Prostate gland (tissue), 2 donors: ENCODE measurements at regions not wholly inside any gene's neighbourhood (a gene's known extent, or its start where the extent isn't known, plus 50 kb on each side); places are given as distances from the start of the nearest gene placed in this dataset.
"Not testable (repeated sequence)": the region's sequence is repeated elsewhere in the genome, so short reads cannot be mapped to it uniquely, and the experiment has no call there.

Experiments used
- DNase-seq: peaks from one replicate; pipeline ENCODE4 v3.0.0-alpha.2; 2019; ENCODE audit warnings: low spot score
- H3K27ac ChIP-seq, 2 donors: fragments of 200-600 bp; sonication (generic); 2 replicates each; pipeline ENCODE4 v1.5.1; 2017 to 2019
- H3K27me3 ChIP-seq: fragments of 200-600 bp; sonication (generic); replicated peaks from 2 replicates; pipeline ENCODE4 v1.5.1; 2019; ENCODE audit not compliant: insufficient read depth
- H3K36me3 ChIP-seq, 2 donors: fragments of 200-600 bp; sonication (generic); 1 replicate in 1 of 2; 2 replicates in 1 of 2; pipeline versions ENCODE4 v1.5.1 to v1.8.1; 2017 to 2019
- H3K4me1 ChIP-seq: fragments of 200-600 bp; sonication (generic); replicated peaks from 2 replicates; pipeline ENCODE4 v1.5.1; 2019
- H3K4me3 ChIP-seq, 2 donors: fragments of 200-600 bp; sonication (generic); 2 replicates each; pipeline ENCODE4 v1.5.1; 2017 to 2019
- H3K9me3 ChIP-seq: fragments of 200-600 bp; sonication (generic); 2 replicates; pipeline ENCODE4 v1.5.1; 2017
- POLR2A ChIP-seq: fragments of 450-650 bp; IDR thresholded peaks from one replicate; pipeline ENCODE4 v1.6.1; 2016; ENCODE audit warnings: antibody characterized with exemption, mild to moderate bottlenecking
- POLR2AphosphoS5 ChIP-seq: sonication (generic); formaldehyde crosslinking; IDR thresholded peaks from one replicate; pipeline ENCODE4 v1.6.1; 2017; ENCODE audit warnings: antibody characterized with exemption
- WGBS: methylation state at CpG from one replicate; pipeline ENCODE4 v1.1.5; 2018; 5-methylcytosine and 5-hydroxymethylcytosine counted together
- intact Hi-C: fragments of 100-400 bp; cut with DNase I; formaldehyde crosslinking; loops from one replicate; pipeline ENCODE4 v1.14.2; 2022
- TF ChIP-seq, protein P1 (sequence below), 4 experiments: fragments of 200-600 bp in 2 of 4; fragments of 450-650 bp in 2 of 4; sonication (generic) in 2 of 4; IDR thresholded peaks; 1 replicate in 3 of 4; 2 replicates in 1 of 4; pipeline ENCODE4 v1.5.1; 2016 to 2019; ENCODE audit warnings: antibody characterized with exemption in 4 of 4, mild to moderate bottlenecking in 2 of 4, moderate library complexity in 2 of 4

DNA sequence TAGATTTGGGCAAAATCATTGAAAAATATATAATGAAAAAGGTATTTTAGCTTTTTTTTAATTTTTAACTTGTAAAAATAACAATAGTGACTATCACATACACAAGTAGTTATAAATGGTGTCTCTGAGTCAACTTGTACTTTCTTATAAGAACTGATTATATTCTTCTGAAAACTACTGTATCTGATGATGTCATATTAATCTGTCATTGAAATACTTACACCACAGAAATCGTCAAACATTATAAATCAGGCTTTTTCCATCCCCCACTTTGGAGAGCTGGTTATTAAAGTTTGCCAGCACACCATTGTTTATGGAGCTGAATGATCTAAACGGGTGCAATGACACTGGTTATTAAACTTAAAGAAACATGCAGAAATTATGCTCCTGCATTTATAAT is 1259.6 kb upstream of the CNTN5 start:
- Histone ChIP-seq H3K4me1 (no peaks in the 10 kb centered on the region), H3K27me3 (no peaks in the 10 kb centered on the region), H3K9me3 (no peaks in the 10 kb centered on the region), H3K4me3 (no peak overlapping the region), H3K27ac (no peak overlapping the region), H3K36me3 (no peaks in the 10 kb centered on the region)
- intact Hi-C loops, result no loop called here
- TF ChIP-seq POLR2A, result no peak
- TF ChIP-seq, protein P1, sequence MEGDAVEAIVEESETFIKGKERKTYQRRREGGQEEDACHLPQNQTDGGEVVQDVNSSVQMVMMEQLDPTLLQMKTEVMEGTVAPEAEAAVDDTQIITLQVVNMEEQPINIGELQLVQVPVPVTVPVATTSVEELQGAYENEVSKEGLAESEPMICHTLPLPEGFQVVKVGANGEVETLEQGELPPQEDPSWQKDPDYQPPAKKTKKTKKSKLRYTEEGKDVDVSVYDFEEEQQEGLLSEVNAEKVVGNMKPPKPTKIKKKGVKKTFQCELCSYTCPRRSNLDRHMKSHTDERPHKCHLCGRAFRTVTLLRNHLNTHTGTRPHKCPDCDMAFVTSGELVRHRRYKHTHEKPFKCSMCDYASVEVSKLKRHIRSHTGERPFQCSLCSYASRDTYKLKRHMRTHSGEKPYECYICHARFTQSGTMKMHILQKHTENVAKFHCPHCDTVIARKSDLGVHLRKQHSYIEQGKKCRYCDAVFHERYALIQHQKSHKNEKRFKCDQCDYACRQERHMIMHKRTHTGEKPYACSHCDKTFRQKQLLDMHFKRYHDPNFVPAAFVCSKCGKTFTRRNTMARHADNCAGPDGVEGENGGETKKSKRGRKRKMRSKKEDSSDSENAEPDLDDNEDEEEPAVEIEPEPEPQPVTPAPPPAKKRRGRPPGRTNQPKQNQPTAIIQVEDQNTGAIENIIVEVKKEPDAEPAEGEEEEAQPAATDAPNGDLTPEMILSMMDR (IDR thresholded peaks at IDR 0.05), result no peak
- TF ChIP-seq POLR2AphosphoS5, result no peak
- no peak for DNase-seq
- WGBS, result 19% methylated on average over 2 of the region's 2 CpGs

DNA sequence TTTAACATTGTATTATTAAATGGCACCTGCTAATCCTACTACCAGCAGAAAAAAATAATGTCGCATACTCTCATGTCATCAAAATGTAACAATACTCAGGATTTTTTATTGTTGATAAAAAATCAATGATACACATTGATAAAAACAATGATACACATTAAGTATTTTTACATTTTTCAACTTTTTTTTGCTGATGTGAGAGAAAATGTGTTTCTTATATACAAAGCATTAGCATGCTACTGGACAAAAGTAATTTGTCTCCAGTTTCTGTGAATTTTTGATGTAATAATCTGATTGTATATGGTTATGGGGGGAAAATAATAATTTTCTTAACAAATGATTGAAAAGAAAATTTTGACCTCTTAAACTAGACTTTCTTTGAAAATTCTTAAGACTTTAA is 1256.6 kb upstream of the CNTN5 start:
- Histone ChIP-seq H3K4me1 (no peaks in the 10 kb centered on the region), H3K4me3 (no peak overlapping the region), H3K36me3 (no peaks in the 10 kb centered on the region), H3K27me3 (no peaks in the 10 kb centered on the region), H3K27ac (no peak overlapping the region), H3K9me3 (no peaks in the 10 kb centered on the region)
- intact Hi-C loops, result no loop called here
- TF ChIP-seq POLR2A, result no peak
- 100% methylated on average over 1 of the region's 1 CpG for WGBS
- no peak for DNase-seq

DNA sequence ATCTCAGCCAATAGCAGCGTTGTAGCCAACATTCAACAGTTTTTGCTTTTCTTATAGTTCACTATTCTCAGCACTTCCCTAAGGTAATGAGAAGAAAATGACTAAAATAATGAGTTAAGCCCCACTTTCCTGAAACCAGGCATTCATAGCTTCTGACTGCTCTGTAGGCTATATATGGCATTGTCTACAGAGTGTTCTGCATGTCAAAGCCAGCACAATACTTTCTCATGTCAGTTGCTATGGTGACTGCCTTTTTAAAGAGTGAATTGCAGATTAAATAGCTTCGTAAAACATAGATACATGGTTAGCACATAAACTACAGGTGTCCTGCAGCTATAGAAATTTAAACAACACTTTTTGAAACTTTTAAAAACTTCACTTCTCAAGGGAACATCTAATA is 1256.1 kb upstream of the CNTN5 start:
- no peak for TF ChIP-seq POLR2A
- H3K9me3 ChIP-seq, result no peaks in the 10 kb centered on the region
- H3K36me3 ChIP-seq, result no peaks in the 10 kb centered on the region
- H3K27me3 ChIP-seq, result no peaks in the 10 kb centered on the region
- no peak overlapping the region for H3K27ac ChIP-seq
- WGBS, result 53% methylated on average over 2 of the region's 2 CpGs
- H3K4me3 ChIP-seq, result no peak overlapping the region
- intact Hi-C loops, result no loop called here
- DNase-seq, result no peak
- H3K4me1 ChIP-seq, result no peaks in the 10 kb centered on the region

DNA sequence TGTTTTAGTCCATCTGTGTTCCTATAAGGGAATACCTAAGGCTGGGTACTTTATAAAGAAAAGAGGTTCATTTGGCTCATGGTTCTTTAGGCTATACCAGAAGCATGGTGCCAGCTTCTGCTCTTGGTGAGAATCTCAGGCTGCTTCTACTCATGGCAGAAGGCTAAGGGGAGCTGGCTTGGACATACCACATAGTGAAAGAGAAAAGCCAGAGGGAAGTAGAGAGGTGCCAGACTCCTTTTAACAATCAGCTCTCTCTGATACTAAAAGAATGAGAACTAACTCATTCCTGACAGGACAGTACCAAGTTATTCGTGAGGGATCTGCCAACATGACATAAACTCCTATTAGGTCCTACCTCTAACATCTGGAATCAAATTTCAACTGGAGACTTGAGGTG is 1250.2 kb upstream of the CNTN5 start:
- Histone ChIP-seq H3K27ac (no peak overlapping the region), H3K27me3 (no peaks in the 10 kb centered on the region), H3K36me3 (no peaks in the 10 kb centered on the region), H3K4me1 (no peaks in the 10 kb centered on the region), H3K9me3 (no peaks in the 10 kb centered on the region), H3K4me3 (no peak overlapping the region)
- 55% methylated on average over 1 of the region's 1 CpG for WGBS
- intact Hi-C loops, result no loop called here
- TF ChIP-seq POLR2A (no peak), POLR2AphosphoS5 (no peak)
- TF ChIP-seq, protein P1 (IDR thresholded peaks at IDR 0.05), result no peak
- no peak for DNase-seq

DNA sequence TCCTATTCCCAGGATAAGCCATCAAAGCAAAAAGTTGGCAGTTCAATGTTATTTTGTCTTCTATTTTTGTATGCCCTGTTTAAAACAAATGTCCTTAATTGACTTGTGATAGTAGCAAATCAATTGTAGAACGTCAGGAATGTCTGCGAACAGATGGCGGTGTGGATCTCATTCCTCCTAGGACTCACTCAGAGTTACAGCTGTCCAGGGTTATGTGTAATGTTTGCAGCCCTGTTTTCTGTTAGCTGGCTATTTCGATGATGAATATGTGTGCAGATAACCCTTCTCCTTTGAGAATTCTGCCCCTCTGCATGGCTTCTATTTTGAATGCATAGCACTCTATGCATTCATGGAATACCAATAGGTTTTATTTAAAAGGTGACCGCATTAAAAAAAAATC is 1248.0 kb upstream of the CNTN5 start:
- Histone ChIP-seq H3K4me3 (no peak overlapping the region), H3K27me3 (no peaks in the 10 kb centered on the region), H3K9me3 (no peaks in the 10 kb centered on the region), H3K27ac (no peak overlapping the region), H3K4me1 (no peaks in the 10 kb centered on the region), H3K36me3 (no peaks in the 10 kb centered on the region)
- no peak for DNase-seq
- intact Hi-C loops, result no loop called here
- WGBS, result 66% methylated on average over 5 of the region's 5 CpGs
- no peak for TF ChIP-seq POLR2AphosphoS5
- TF ChIP-seq, protein P1 (IDR thresholded peaks at IDR 0.05), result no peak
- no peak for TF ChIP-seq POLR2A

DNA sequence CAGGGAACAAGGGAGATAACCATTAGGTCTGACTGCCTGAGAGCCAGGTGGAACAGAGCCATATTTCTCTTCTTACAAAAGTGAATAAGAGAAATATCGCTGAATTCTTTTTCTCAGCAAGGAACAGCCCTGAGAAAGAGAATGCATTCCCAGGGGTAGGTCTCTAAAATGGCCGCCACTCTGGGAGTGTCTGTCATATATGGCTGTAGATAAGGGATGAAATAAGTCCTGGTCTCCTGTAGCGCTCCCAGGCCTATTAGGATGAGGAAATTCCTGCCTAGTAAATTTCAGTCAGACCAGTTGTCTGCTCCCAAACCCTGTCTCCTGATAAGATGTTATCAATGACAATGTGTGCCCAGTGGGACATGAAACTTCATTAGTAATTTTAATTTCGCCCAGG is 1236.4 kb upstream of the CNTN5 start:
- H3K27ac ChIP-seq, DNase-seq, H3K4me3 ChIP-seq, H3K36me3 ChIP-seq, H3K27me3 ChIP-seq, H3K4me1 ChIP-seq, intact Hi-C loops, H3K9me3 ChIP-seq: not testable (repeated sequence)
- 85% methylated on average over 4 of the region's 4 CpGs for WGBS
